ENCODE measurements at regions not wholly inside any gene's neighbourhood (a gene's known extent, or its start where the extent isn't known, plus 50 kb on each side); places are given as distances from the start of the nearest gene placed in this dataset.

DNA sequence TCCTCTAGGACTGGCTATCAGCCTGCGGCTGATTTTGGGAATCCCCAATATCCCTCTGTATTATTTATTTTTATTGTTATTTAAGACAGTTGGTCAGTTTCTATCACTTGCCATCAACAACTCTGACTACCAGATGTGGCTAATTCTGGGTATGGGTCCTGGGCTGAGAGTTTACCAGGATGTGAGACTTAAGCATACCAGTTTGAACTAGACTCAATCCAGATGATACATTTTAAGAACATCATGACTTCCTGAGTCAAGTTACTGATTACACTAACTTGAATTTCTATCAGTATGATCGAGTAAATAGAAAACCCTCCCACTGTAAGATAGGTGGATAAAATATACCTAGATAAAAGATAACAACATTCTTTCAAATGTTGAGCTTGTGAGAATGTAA is 634.0 kb downstream of the MAT2B start:
- TF ChIP-seq SNAI2 (CRISPR knock-in tag; IDR thresholded peaks at IDR 0.05) (no peak), ZC3H10 (CRISPR knock-in tag; IDR thresholded peaks at IDR 0.05) (no peak), ARNTL (CRISPR knock-in tag; IDR thresholded peaks at IDR 0.05; ENCODE audit: borderline replicate concordance, low read depth) (no peak), ZFP3 (CRISPR knock-in tag; IDR thresholded peaks at IDR 0.05) (no peak), PPARA (CRISPR knock-in tag; IDR thresholded peaks at IDR 0.05; ENCODE audit: borderline replicate concordance) (no peak), TOX (CRISPR knock-in tag; IDR thresholded peaks at IDR 0.05; ENCODE audit: borderline replicate concordance) (no peak)
- TF ChIP-seq, protein P1, sequence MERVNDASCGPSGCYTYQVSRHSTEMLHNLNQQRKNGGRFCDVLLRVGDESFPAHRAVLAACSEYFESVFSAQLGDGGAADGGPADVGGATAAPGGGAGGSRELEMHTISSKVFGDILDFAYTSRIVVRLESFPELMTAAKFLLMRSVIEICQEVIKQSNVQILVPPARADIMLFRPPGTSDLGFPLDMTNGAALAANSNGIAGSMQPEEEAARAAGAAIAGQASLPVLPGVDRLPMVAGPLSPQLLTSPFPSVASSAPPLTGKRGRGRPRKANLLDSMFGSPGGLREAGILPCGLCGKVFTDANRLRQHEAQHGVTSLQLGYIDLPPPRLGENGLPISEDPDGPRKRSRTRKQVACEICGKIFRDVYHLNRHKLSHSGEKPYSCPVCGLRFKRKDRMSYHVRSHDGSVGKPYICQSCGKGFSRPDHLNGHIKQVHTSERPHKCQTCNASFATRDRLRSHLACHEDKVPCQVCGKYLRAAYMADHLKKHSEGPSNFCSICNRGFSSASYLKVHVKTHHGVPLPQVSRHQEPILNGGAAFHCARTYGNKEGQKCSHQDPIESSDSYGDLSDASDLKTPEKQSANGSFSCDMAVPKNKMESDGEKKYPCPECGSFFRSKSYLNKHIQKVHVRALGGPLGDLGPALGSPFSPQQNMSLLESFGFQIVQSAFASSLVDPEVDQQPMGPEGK (CRISPR knock-in tag; IDR thresholded peaks at IDR 0.05; ENCODE audit: borderline replicate concordance) = no peak
- ATAC-seq = no peak

DNA sequence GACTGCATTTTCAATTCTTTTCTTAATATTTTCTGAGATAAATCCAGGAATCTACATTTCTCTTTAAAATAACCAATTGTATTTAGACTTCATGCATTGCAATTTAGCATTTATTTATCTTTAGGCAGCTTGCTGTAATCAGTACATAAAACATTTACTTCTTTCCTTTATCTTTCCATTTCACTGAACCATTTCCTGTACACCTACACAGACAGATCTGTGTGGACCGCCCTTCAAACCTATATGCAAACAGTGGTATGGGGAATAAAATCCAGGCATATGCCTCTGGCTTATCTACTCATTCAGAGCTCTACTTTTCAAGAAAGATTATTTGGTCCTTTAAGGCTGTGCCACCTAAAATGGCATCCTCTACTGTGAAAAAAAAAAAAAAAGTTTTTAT is 640.0 kb downstream of the MAT2B start:
- no peak for ATAC-seq
- TF ChIP-seq, protein P2, sequence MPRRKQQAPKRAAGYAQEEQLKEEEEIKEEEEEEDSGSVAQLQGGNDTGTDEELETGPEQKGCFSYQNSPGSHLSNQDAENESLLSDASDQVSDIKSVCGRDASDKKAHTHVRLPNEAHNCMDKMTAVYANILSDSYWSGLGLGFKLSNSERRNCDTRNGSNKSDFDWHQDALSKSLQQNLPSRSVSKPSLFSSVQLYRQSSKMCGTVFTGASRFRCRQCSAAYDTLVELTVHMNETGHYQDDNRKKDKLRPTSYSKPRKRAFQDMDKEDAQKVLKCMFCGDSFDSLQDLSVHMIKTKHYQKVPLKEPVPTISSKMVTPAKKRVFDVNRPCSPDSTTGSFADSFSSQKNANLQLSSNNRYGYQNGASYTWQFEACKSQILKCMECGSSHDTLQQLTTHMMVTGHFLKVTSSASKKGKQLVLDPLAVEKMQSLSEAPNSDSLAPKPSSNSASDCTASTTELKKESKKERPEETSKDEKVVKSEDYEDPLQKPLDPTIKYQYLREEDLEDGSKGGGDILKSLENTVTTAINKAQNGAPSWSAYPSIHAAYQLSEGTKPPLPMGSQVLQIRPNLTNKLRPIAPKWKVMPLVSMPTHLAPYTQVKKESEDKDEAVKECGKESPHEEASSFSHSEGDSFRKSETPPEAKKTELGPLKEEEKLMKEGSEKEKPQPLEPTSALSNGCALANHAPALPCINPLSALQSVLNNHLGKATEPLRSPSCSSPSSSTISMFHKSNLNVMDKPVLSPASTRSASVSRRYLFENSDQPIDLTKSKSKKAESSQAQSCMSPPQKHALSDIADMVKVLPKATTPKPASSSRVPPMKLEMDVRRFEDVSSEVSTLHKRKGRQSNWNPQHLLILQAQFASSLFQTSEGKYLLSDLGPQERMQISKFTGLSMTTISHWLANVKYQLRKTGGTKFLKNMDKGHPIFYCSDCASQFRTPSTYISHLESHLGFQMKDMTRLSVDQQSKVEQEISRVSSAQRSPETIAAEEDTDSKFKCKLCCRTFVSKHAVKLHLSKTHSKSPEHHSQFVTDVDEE (CRISPR knock-in tag; IDR thresholded peaks at IDR 0.05) = no peak
- TF ChIP-seq ISL1 (CRISPR knock-in tag; IDR thresholded peaks at IDR 0.05) = no peak
- no peak for TF ChIP-seq RARB (CRISPR knock-in tag; IDR thresholded peaks at IDR 0.05)
- TF ChIP-seq ARNTL (CRISPR knock-in tag; IDR thresholded peaks at IDR 0.05; ENCODE audit: borderline replicate concordance, low read depth) = no peak
- no peak for TF ChIP-seq ZFP3 (CRISPR knock-in tag; IDR thresholded peaks at IDR 0.05)
- no peak for TF ChIP-seq PPARA (CRISPR knock-in tag; IDR thresholded peaks at IDR 0.05; ENCODE audit: borderline replicate concordance)
- no peak for TF ChIP-seq TOX (CRISPR knock-in tag; IDR thresholded peaks at IDR 0.05; ENCODE audit: borderline replicate concordance)
- TF ChIP-seq, protein P3, sequence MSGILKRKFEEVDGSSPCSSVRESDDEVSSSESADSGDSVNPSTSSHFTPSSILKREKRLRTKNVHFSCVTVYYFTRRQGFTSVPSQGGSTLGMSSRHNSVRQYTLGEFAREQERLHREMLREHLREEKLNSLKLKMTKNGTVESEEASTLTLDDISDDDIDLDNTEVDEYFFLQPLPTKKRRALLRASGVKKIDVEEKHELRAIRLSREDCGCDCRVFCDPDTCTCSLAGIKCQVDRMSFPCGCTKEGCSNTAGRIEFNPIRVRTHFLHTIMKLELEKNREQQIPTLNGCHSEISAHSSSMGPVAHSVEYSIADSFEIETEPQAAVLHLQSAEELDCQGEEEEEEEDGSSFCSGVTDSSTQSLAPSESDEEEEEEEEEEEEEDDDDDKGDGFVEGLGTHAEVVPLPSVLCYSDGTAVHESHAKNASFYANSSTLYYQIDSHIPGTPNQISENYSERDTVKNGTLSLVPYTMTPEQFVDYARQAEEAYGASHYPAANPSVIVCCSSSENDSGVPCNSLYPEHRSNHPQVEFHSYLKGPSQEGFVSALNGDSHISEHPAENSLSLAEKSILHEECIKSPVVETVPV (CRISPR knock-in tag; IDR thresholded peaks at IDR 0.05) = no peak
- TF ChIP-seq, protein P1 (CRISPR knock-in tag; IDR thresholded peaks at IDR 0.05; ENCODE audit: borderline replicate concordance) = no peak
- no peak for TF ChIP-seq SNAI2 (CRISPR knock-in tag; IDR thresholded peaks at IDR 0.05)
- no peak for TF ChIP-seq BACH2 (CRISPR knock-in tag; IDR thresholded peaks at IDR 0.05; ENCODE audit: borderline replicate concordance)
- TF ChIP-seq, protein P4, sequence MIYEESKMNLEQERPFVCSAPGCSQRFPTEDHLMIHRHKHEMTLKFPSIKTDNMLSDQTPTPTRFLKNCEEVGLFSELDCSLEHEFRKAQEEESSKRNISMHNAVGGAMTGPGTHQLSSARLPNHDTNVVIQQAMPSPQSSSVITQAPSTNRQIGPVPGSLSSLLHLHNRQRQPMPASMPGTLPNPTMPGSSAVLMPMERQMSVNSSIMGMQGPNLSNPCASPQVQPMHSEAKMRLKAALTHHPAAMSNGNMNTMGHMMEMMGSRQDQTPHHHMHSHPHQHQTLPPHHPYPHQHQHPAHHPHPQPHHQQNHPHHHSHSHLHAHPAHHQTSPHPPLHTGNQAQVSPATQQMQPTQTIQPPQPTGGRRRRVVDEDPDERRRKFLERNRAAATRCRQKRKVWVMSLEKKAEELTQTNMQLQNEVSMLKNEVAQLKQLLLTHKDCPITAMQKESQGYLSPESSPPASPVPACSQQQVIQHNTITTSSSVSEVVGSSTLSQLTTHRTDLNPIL (CRISPR knock-in tag; IDR thresholded peaks at IDR 0.05; ENCODE audit: low read depth) = no peak
- TF ChIP-seq ZNF565 (CRISPR knock-in tag; conservative IDR thresholded peaks at IDR 0.05; ENCODE audit: low read depth) = no peak
- TF ChIP-seq CSDC2 (CRISPR knock-in tag; IDR thresholded peaks at IDR 0.05) = no peak
- no peak for TF ChIP-seq OSR1 (CRISPR knock-in tag; IDR thresholded peaks at IDR 0.05)

DNA sequence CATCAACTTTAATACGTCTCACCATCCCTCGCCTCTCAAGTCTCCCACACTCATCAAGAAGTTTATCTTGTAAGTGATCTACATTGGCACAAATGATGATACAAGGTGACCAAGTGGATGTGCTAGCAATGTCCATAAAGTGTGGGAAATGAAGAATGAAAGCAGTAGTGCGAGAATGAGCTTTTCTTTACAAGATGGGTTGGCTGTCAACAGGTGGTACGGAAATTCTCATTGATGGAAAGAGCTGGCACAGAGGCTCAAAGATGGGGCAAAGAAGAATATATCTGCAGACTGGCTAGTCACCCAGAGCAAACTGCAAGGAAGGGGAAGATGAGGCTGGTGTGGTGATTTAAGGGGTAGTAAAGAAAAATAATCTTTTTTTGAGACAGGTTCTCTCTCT is 640.8 kb downstream of the MAT2B start:
- TF ChIP-seq, protein P2 (CRISPR knock-in tag; IDR thresholded peaks at IDR 0.05) = no peak
- TF ChIP-seq ESRRG (CRISPR knock-in tag; IDR thresholded peaks at IDR 0.05) (no peak), ZNF565 (CRISPR knock-in tag; conservative IDR thresholded peaks at IDR 0.05; ENCODE audit: low read depth) (no peak), ZNF8 (CRISPR knock-in tag; IDR thresholded peaks at IDR 0.05) (no peak), ISL1 (CRISPR knock-in tag; IDR thresholded peaks at IDR 0.05) (no peak), ZNF70 (CRISPR knock-in tag; IDR thresholded peaks at IDR 0.05) (no peak), ZFP3 (CRISPR knock-in tag; IDR thresholded peaks at IDR 0.05) (no peak), ZFP30 (CRISPR knock-in tag; IDR thresholded peaks at IDR 0.05) (no peak)
- no peak for ATAC-seq

Measured in SK-N-SH treated with all-trans-retinoic acid at 6 μM for 48 hours (cell line).